Non-pigmented ciliary epithelial cell (primary cell): ENCODE measurements at regions not wholly inside any gene's neighbourhood (a gene's known extent, or its start where the extent isn't known, plus 50 kb on each side); places are given as distances from the start of the nearest gene placed in this dataset.
"Not testable (repeated sequence)": the region's sequence is repeated elsewhere in the genome, so short reads cannot be mapped to it uniquely, and the experiment has no call there.

Experiments used
- DNase-seq: peaks from one replicate; pipeline ENCODE4 v3.0.0-alpha.2; 2010; ENCODE audit warnings: low read depth

DNA sequence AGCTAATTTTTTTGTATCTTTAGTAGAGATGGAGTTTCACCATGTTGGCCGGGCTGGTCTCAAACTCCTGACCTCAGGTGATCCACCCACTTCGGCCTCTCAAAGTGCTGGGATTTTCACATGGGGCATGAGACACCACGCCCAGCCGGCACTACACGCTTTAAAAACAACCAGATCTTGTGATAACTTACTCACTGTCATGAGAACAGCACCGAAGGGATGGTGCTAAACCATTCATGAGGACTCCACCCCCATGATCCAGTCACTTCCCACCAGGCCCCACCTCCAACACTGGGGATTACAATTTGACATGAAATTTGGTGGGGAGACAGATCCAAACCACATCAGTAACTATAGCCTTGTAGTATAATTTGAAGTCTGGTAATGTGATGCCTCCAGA, 67.4 kb upstream of the ZNF169 start:
- not testable (repeated sequence) for DNase-seq

GRCh38 chr9:94198414-94198813, 60.7 kb upstream of the ZNF169 start:
- DNase-seq, result no peak

DNA sequence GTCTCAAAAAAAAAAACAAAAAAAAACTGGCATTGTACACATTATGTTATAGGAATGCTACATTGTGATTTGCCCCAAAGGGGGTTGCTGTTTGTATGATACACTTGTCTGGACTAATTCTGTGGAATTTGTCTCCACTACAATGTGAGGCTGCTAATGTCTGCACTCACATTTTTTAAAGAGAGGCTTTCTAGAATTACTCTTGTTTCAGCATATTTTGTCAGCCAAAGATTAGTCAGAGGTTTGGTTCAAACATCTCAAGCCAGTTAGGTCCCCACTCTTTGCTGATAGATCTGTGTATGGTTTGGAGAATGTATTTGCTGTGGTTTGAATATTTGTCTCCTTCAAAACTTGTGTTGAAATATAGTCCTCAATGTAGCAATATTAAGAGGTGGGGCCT, 59.3 kb upstream of the ZNF169 start:
- DNase-seq, result no peak

DNA sequence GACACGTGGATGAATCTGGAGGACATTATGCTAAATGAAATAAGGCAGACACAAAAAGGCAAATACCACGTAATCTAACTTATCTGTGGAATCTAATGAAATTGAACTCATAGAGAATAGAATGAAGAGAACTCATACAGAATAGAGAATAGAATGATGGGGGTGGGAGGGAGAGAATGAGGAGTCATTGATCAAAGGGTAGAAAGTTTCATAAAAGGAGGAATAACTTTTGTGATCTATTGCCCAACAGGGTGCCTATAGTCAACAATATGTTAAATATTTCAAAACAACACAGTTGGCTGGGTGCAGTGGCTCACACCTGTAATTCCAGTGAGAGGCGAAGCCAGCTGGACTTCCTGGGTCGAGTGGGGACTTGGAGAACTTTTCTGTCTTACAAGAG, 54.9 kb upstream of the ZNF169 start:
- DNase-seq, result no peak

DNA sequence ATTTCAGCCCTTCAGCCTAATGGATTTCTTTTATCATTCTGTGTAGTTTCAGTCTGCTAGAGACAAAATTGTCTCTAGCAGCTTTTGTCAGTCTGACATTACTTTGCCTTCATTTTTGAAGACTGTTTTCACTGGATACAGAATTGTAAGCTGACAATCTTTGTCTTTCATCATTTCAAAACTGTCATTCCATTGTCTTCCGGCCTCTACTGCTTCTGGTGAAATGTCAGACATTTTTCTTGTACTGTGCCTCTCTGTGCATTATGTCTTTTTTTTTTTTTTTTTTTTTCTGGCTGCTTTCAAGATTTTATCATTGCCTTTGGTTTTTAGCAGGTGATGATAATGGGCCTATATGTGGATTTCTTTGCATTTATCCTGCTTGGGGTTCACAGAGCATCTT, 51.3 kb upstream of the ZNF169 start:
- DNase-seq, result no peak
